RWPE1 (cell line): ENCODE measurements at regions not wholly inside any gene's neighbourhood (a gene's known extent, or its start where the extent isn't known, plus 50 kb on each side); places are given as distances from the start of the nearest gene placed in this dataset.
A peak's percentile ranks its signal among the peaks of the same experiment; 100 is the strongest.

Experiments used
- CTCF ChIA-PET: fragments of 350-600 bp; sonication (Branson Sonifier 250); formaldehyde crosslinking; extraction: SDS; loops from one replicate; lab custom pipeline; 2021; lab: Yijun Ruan, JAX
- POLR2A ChIA-PET: fragments of 400-600 bp; formaldehyde crosslinking; extraction: SDS; loops from one replicate; lab custom pipeline; 2020; ENCODE audit warnings: antibody characterized with exemption; ENCODE audit not compliant: low non-redundant PET; lab: Yijun Ruan, JAX
- DNase-seq: peaks from one replicate; pipeline ENCODE4 v3.0.0; 2012; ENCODE audit warnings: low spot score
- H3K27ac ChIP-seq: fragments of 450-650 bp; 2 replicates; pipeline ENCODE4 v1.5.1; 2017
- CTCF ChIP-seq: fragments of 450-650 bp; conservative IDR thresholded peaks from 2 replicates; pipeline ENCODE4 v1.5.1; 2017; ENCODE audit warnings: low read depth, mild to moderate bottlenecking

DNA sequence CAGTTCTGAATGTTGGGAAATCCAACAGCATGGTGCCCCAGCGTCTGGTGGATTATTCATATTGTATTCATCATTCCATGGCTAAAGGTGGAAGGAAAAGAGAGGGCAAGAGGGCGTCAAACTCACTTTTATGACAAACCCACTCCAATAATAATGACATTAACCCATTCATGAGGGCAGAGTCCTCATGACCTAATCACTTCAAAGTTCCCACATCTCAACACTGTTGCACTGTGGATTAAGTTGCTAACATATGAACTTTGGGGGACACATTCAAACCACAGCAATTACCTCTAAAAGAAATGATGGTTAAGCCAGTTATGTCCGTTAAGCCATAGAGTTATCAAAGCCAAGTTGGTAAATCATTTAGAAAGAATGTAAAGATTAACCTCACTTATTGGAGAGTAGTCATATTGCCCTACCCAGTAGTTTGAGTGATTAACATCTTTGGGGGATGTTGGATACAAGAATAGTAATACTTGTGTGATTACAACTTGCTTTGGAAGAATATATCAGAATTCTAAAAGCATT, 212.4 kb upstream of the FLRT2 start:
- CTCF ChIA-PET: no interaction called here
- POLR2A ChIA-PET: no interaction called here
- no peak for DNase-seq
- no peak overlapping the region for H3K27ac ChIP-seq
- TF ChIP-seq CTCF: no peak

GRCh38 chr14:85319101-85319500, 210.8 kb upstream of the FLRT2 start:
- ChIA-PET POLR2A (no interaction called here), CTCF (no interaction called here)
- no peak overlapping the region for H3K27ac ChIP-seq
- TF ChIP-seq CTCF: no peak
- no peak for DNase-seq

GRCh38 chr14:85319998-85320630, 209.8 kb upstream of the FLRT2 start:
- peak; percentile 25 for DNase-seq
- no peak for TF ChIP-seq CTCF
- POLR2A ChIA-PET: no interaction called here
- H3K27ac ChIP-seq: no peak overlapping the region
- CTCF ChIA-PET: no interaction called here

GRCh38 chr14:85325134-85326017, 204.6 kb upstream of the FLRT2 start:
- CTCF ChIA-PET: no interaction called here

DNA sequence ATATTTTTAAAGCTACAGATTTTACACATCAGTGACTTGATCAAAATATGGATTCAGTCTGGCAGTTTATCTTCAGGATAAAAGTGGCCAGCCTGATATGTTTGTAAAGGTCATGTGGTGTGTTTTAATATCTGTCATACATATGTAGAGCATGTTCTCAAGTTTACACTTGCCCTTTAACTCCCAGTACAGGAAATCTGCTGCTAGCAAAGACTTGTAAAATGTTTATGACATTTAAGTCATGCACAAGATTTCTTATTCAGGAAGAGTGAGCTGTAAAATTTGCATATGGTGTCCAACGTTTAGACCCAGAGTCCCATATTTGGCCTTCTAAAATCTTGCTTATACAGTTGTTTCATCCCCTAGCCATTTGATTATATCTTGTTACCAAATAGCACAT, 197.5 kb upstream of the FLRT2 start:
- CTCF ChIA-PET: interaction anchor here (0.7 kb wide), 1 partner anchor 494 kb away, joined by 3 read pairs; no protein-coding TSS in a partner anchor
- no peak for TF ChIP-seq CTCF
- POLR2A ChIA-PET: no interaction called here
- H3K27ac ChIP-seq: no peak overlapping the region
- no peak for DNase-seq

More at GRCh38 chr14:85325134-85326017, 204.6 kb upstream of the FLRT2 start:
- DNase-seq: no peak
- POLR2A ChIA-PET: no interaction called here
- no peak for TF ChIP-seq CTCF
- H3K27ac ChIP-seq: no peak overlapping the region

GRCh38 chr14:85333313-85333712, 196.6 kb upstream of the FLRT2 start:
- H3K27ac ChIP-seq: no peak overlapping the region
- POLR2A ChIA-PET: no interaction called here
- DNase-seq: peak; percentile 54
- no peak for TF ChIP-seq CTCF
- CTCF ChIA-PET: interaction anchor here (0.6 to 0.7 kb wide), 2 partner anchors 46 to 266 kb away, joined by 3 read pairs; no protein-coding TSS in a partner anchor
